ENCODE measurements at regions not wholly inside any gene's neighbourhood (a gene's known extent, or its start where the extent isn't known, plus 50 kb on each side); places are given as distances from the start of the nearest gene placed in this dataset.

GRCh38 chr1:172903581-172904220, 147.0 kb downstream of the TNFSF18 start:
- Histone ChIP-seq H3K27ac (no peak overlapping the region), H3K4me3 (no peak overlapping the region)
- no peak for TF ChIP-seq CTCF (IDR thresholded peaks at IDR 0.05)
- no peak for DNase-seq (ENCODE audit: low spot score)

GRCh38 chr1:172905452-172905851, 145.3 kb downstream of the TNFSF18 start:
- TF ChIP-seq CTCF (IDR thresholded peaks at IDR 0.05) = no peak
- no peak overlapping the region for H3K4me3 ChIP-seq
- DNase-seq (ENCODE audit: low spot score) = no peak
- no peak overlapping the region for H3K27ac ChIP-seq

GRCh38 chr1:172906778-172907592, 143.8 kb downstream of the TNFSF18 start:
- H3K4me3 ChIP-seq = no peak overlapping the region
- no peak for TF ChIP-seq CTCF (IDR thresholded peaks at IDR 0.05)
- no peak for DNase-seq (ENCODE audit: low spot score)
- H3K27ac ChIP-seq = no peak overlapping the region

GRCh38 chr1:172907834-172908326, 142.9 kb downstream of the TNFSF18 start:
- no peak for TF ChIP-seq CTCF (IDR thresholded peaks at IDR 0.05)
- DNase-seq (ENCODE audit: low spot score) = no peak
- no peak overlapping the region for H3K27ac ChIP-seq
- no peak overlapping the region for H3K4me3 ChIP-seq

- no peak overlapping the region for H3K4me3 ChIP-seq
- H3K27ac ChIP-seq = no peak overlapping the region
- TF ChIP-seq CTCF (IDR thresholded peaks at IDR 0.05) = no peak
- no peak for DNase-seq (ENCODE audit: low spot score)
Measured at GRCh38 chr1:172909606-172910326, 141.0 kb downstream of the TNFSF18 start.

GRCh38 chr1:172912765-172913260, 137.9 kb downstream of the TNFSF18 start:
- Histone ChIP-seq H3K27ac (no peak overlapping the region), H3K4me3 (no peak overlapping the region)
- TF ChIP-seq CTCF (IDR thresholded peaks at IDR 0.05) = no peak
- no peak for DNase-seq (ENCODE audit: low spot score)
